Lower lobe of right lung (tissue), 2 donors: ENCODE measurements at regions not wholly inside any gene's neighbourhood (a gene's known extent, or its start where the extent isn't known, plus 50 kb on each side); places are given as distances from the start of the nearest gene placed in this dataset.

Experiments used
- ATAC-seq, 2 donors: fragments of 200-7000 bp; cut with Tn5 transposase; one replicate each; pipeline ENCODE4 v1.9.1; 2020 to 2022; ENCODE audit warnings: mild to moderate bottlenecking in 2 of 2, moderate library complexity in 2 of 2
- DNase-seq: peaks from one replicate; pipeline ENCODE4 v3.0.0-alpha.2; 2020
- H3K27ac ChIP-seq: fragments of 200-600 bp; one replicate; pipeline ENCODE4 v1.8.0; 2022
- H3K27me3 ChIP-seq: fragments of 200-600 bp; one replicate; pipeline ENCODE4 v1.8.0; 2022; ENCODE audit warnings: low read depth
- H3K36me3 ChIP-seq: fragments of 200-600 bp; one replicate; pipeline ENCODE4 v1.8.0; 2022; ENCODE audit warnings: mild to moderate bottlenecking
- H3K4me1 ChIP-seq: fragments of 200-600 bp; one replicate; pipeline ENCODE4 v1.8.0; 2022
- H3K4me3 ChIP-seq: fragments of 200-600 bp; one replicate; pipeline ENCODE4 v1.8.0; 2022; ENCODE audit warnings: mild to moderate bottlenecking
- H3K9me3 ChIP-seq: fragments of 200-600 bp; one replicate; pipeline ENCODE4 v1.8.0; 2022
- intact Hi-C: fragments of 100-400 bp; cut with DNase I; formaldehyde crosslinking; loops from one replicate; pipeline ENCODE4 v1.11.0; 2022
- TF ChIP-seq, protein P1 (sequence below): fragments of 200-600 bp; IDR thresholded peaks from one replicate; pipeline ENCODE4 v1.8.0; 2022; ENCODE audit warnings: antibody characterized with exemption, mild to moderate bottlenecking
- donor health status: DM: no; HTN: yes; CAD: no; lungs with severe emphysema.

DNA sequence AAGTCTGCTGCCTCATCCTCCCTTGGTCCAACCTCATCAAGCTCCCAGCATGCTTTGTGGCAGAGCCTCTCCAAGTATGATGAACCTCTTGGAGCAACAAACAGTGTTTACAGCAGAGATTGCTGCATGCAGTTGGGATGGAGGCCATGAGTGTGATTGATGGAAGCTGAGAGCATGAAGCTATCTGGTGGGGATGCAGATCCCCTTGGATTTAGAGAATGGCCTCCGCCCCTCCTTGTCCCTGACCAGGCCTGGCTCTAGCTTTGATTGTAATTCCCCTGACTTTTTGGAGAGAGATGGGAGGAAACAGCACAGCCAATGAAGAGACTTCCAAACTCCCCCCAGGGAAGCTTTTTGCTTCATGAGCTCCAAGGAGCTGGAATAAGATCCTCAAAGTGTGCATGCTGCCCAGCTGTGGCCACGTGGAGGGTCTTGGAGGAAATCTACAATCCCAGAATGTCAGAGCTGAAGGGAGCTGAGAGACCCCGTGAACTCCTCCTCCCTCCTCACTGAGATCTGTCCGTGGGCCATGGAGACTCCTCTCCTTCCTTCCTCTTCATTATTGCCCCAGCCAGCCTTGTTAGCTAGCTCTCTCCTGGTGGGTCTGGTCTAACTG, 165.3 kb upstream of the USP24 start:
- H3K4me1 ChIP-seq = peaks cover 6% of the 10 kb centered on the region
- ATAC-seq = no peak
- DNase-seq = no peak
- intact Hi-C loops = no loop called here
- no peaks in the 10 kb centered on the region for H3K9me3 ChIP-seq
- H3K36me3 ChIP-seq = no peaks in the 10 kb centered on the region
- no peak overlapping the region for H3K4me3 ChIP-seq
- TF ChIP-seq, protein P1, sequence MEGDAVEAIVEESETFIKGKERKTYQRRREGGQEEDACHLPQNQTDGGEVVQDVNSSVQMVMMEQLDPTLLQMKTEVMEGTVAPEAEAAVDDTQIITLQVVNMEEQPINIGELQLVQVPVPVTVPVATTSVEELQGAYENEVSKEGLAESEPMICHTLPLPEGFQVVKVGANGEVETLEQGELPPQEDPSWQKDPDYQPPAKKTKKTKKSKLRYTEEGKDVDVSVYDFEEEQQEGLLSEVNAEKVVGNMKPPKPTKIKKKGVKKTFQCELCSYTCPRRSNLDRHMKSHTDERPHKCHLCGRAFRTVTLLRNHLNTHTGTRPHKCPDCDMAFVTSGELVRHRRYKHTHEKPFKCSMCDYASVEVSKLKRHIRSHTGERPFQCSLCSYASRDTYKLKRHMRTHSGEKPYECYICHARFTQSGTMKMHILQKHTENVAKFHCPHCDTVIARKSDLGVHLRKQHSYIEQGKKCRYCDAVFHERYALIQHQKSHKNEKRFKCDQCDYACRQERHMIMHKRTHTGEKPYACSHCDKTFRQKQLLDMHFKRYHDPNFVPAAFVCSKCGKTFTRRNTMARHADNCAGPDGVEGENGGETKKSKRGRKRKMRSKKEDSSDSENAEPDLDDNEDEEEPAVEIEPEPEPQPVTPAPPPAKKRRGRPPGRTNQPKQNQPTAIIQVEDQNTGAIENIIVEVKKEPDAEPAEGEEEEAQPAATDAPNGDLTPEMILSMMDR = no peak
- H3K27me3 ChIP-seq = no peaks in the 10 kb centered on the region
- H3K27ac ChIP-seq = no peak overlapping the region

DNA sequence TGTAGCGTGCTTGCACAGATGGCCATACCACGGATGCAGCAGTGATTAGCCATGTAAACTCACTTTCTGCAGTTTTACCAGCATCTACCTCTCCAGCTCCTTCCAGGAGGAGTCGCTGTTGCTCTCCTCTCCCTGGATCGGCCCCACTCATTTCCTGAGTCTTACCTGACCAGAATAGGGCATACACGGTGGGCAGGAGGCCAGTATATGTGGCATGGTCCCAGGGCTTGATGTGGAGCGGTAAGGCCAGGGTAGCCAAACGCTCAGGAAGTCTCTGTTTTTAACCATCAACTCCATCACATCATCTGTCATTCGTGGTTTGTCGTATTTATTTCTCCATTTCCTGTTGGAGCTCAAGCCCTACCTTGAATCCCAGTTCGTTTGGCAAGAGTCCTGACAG, 163.4 kb upstream of the USP24 start:
- H3K27me3 ChIP-seq = no peaks in the 10 kb centered on the region
- ATAC-seq = peak; percentile 64 to 81
- H3K9me3 ChIP-seq = no peaks in the 10 kb centered on the region
- DNase-seq = no peak
- H3K4me3 ChIP-seq = no peak overlapping the region
- H3K4me1 ChIP-seq = peaks cover 6% of the 10 kb centered on the region
- H3K27ac ChIP-seq = no peak overlapping the region
- H3K36me3 ChIP-seq = no peaks in the 10 kb centered on the region
- intact Hi-C loops = no loop called here
- TF ChIP-seq, protein P1 = peak; percentile 48

DNA sequence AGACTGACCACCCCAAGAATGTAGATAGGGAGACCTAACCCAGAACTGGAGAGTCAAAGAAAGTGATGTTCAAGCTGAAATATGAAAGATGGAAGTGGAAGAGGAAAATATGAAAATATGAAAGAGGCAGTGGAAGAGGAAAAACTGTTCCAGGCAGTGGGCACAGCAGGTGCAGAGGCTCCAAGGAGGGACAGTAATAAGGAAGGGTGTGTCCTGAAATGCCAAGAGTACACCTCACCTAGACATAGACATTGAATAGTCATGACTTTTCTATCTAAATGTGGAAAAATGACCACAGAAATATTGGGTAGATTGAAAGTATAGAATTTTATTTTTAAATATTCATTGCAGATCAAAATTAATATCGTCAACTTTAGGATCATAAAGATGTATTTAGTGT, 161.7 kb upstream of the USP24 start:
- TF ChIP-seq, protein P1 = no peak
- Histone ChIP-seq H3K27me3 (no peaks in the 10 kb centered on the region), H3K4me3 (no peak overlapping the region), H3K9me3 (no peaks in the 10 kb centered on the region), H3K4me1 (peaks cover 6% of the 10 kb centered on the region), H3K27ac (no peak overlapping the region), H3K36me3 (no peaks in the 10 kb centered on the region)
- intact Hi-C loops = no loop called here
- no peak for ATAC-seq
- DNase-seq = no peak

DNA sequence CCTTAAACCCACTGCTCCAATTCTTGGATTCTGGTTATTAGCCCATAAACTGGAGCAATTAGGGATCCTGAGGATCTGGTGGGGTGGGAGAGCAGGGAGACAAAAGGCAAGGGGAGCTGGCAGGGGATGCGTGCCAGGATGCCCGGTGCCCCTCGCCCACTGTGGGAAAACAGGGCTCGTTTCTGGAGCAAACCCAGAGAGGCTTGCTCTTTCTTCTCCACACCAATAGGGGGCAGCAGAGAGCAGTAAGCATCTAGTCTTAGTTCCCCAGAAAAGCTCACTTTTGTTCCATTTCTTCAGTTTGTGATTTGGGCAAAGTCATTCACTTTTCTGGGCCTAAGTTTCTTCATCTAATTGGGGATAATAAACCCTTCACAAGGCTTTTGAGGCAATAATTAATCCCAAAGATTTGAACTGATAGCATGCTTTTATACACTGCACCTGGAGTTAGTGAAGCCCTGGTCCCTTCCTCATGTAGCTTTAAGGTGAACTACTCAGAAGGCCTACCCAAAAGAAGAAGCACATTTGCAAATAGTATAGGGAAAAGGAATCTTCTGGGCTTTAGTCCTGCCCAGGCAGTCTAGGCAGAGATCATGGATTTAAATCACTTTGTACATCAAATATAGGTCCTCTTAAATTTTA, 160.6 kb upstream of the USP24 start:
- intact Hi-C loops = no loop called here
- Histone ChIP-seq H3K27ac (no peak overlapping the region), H3K27me3 (no peaks in the 10 kb centered on the region), H3K4me1 (peaks cover 6% of the 10 kb centered on the region), H3K4me3 (no peak overlapping the region), H3K9me3 (no peaks in the 10 kb centered on the region), H3K36me3 (no peaks in the 10 kb centered on the region)
- TF ChIP-seq, protein P1 = peak; percentile 95
- DNase-seq = no peak
- ATAC-seq = peak; percentile 62 to 68

DNA sequence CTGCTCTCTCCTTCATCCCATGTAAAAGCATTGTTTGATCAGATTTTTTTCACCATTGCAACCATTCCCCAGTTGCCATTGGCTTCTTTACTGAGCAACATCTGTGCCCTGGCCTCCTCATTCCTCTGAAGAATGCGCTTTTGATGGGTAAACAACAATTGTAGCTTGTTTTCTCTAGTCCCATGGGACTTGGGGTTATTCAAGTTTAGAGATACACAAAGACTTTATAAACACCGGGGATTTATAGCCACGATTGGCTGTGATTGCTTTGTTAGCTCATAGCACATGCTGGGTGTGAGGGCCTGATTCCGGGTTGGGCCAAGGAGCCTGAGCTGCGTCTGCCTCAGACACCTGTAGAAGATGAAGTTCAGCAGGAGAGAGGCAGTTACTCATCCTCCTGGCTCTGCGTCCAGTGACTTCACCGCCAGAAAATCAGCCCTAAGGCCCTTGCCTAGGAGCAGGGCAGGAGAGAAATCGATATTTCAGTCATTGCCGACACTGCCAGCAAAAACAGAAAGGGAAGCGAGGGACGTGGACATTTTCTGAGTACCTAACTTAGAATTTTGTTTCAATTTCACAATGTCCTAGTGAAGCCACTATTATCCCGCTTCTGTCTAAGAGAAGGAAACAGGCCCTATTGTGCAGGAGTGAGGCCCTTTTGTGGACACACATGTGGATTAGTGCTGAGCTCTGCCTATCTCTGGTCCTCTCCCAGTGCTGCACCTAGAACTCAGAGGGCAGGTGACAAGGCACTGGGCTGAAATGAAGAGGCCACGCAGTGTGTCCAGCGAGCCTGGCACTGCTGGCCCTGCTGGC, 159.8 kb upstream of the USP24 start:
- peaks cover 6% of the 10 kb centered on the region for H3K4me1 ChIP-seq
- H3K27me3 ChIP-seq = no peaks in the 10 kb centered on the region
- TF ChIP-seq, protein P1 = no peak
- no peak overlapping the region for H3K27ac ChIP-seq
- intact Hi-C loops = no loop called here
- no peak overlapping the region for H3K4me3 ChIP-seq
- no peak for DNase-seq
- no peak for ATAC-seq
- no peaks in the 10 kb centered on the region for H3K9me3 ChIP-seq
- no peaks in the 10 kb centered on the region for H3K36me3 ChIP-seq
